ENCODE measurements at regions not wholly inside any gene's neighbourhood (a gene's known extent, or its start where the extent isn't known, plus 50 kb on each side); places are given as distances from the start of the nearest gene placed in this dataset.

DNA sequence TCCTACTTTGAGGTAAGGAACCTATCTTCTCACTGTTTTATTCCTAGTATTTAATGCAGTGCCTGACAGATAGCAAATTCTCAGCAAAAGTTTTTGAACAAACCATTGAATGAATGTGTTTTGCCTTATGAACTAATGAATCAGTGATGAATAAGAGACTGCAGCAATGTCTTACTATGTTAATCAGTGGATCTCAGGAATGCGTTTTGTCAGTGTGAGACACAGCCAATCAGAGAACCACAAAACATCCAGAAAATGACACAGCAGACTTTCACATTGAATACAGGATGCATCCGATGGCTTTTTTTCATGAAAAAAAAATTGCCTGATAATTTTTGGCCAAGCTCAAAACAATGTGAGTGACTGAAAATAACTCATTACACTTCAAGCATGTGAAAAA is 270.5 kb downstream of the BMP2 start:
- Histone ChIP-seq H3K27ac (ENCODE audit: control insufficient read depth, insufficient read depth, low read length) (no peak overlapping the region), H3K36me3 (ENCODE audit: control insufficient read depth in 2 of 2, extremely low read depth in 1 of 2, insufficient read depth in 2 of 2, low read length in 2 of 2) (no peaks in the 10 kb centered on the region), H4K20me1 (ENCODE audit: control insufficient read depth, extremely low read depth, insufficient read depth, low read length) (no peaks in the 10 kb centered on the region), H3K9me3 (ENCODE audit: control insufficient read depth, low read depth, low read length) (no peaks in the 10 kb centered on the region), H3K79me2 (ENCODE audit: control insufficient read depth, insufficient read depth, low read length) (no peaks in the 10 kb centered on the region), H3K4me3 (ENCODE audit: control insufficient read depth in 2 of 3, extremely low read depth in 1 of 3, insufficient read depth in 2 of 3, low read depth in 1 of 3, low read length in 3 of 3) (no peak overlapping the region), H3K4me1 (ENCODE audit: control insufficient read depth, extremely low read depth, insufficient read depth, low read length) (no peaks in the 10 kb centered on the region), H2AFZ (ENCODE audit: control insufficient read depth, low read length) (no peak overlapping the region), H3K9me1 (ENCODE audit: control insufficient read depth, extremely low read depth, insufficient read depth, low read length) (no peaks in the 10 kb centered on the region), H3K4me2 (ENCODE audit: control insufficient read depth, extremely low read depth, insufficient read depth, low read depth, low read length) (no peak overlapping the region), H3K27me3 (ENCODE audit: control insufficient read depth, extremely low read depth, insufficient read depth, low read length) (no peaks in the 10 kb centered on the region), H3K9ac (ENCODE audit: control insufficient read depth, extremely low read depth, insufficient read depth, low read length) (no peak overlapping the region)
- dilution Hi-C loops (cut with MboI; ENCODE audit: extremely low pct_ligation_motif_present, low sequenced_read_pairs) = no loop called here
- peak; percentile 17 for DNase-seq (ENCODE audit: low read depth, low spot score)
- TF ChIP-seq, protein P1, sequence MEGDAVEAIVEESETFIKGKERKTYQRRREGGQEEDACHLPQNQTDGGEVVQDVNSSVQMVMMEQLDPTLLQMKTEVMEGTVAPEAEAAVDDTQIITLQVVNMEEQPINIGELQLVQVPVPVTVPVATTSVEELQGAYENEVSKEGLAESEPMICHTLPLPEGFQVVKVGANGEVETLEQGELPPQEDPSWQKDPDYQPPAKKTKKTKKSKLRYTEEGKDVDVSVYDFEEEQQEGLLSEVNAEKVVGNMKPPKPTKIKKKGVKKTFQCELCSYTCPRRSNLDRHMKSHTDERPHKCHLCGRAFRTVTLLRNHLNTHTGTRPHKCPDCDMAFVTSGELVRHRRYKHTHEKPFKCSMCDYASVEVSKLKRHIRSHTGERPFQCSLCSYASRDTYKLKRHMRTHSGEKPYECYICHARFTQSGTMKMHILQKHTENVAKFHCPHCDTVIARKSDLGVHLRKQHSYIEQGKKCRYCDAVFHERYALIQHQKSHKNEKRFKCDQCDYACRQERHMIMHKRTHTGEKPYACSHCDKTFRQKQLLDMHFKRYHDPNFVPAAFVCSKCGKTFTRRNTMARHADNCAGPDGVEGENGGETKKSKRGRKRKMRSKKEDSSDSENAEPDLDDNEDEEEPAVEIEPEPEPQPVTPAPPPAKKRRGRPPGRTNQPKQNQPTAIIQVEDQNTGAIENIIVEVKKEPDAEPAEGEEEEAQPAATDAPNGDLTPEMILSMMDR (optimal IDR thresholded peaks at IDR 0.05 in 1 of 3, IDR thresholded peaks at IDR 0.05 in 1 of 3, conservative IDR thresholded peaks at IDR 0.05 in 1 of 3; ENCODE audit: extremely low read depth in 1 of 3, insufficient read depth in 2 of 3, low read length in 3 of 3) = no peak
- TF ChIP-seq EZH2 (IDR thresholded peaks at IDR 0.05; ENCODE audit: low read length) = no peak
- FAIRE-seq = no peak

DNA sequence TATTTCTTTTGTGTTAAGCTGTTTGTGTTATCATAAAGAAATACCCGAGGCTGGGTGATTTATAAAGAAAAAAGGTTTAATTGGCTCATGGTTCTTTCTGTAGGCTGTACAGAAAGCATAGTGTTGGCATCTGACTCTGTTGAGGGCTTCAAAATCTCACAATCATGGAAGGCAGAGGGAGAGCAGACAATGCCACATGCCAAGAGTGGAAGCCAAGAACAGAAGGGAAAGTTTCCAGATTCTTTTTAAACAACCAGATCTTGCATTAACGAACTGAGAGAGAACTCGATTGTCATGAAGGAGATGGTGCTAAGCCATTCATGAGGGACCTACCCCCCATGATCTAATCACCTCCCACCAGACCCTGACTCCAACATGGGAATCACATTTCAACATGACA is 290.1 kb downstream of the BMP2 start:
- no peak for FAIRE-seq
- H3K36me3 ChIP-seq (ENCODE audit: control insufficient read depth in 2 of 2, extremely low read depth in 1 of 2, insufficient read depth in 2 of 2, low read length in 2 of 2) = no peaks in the 10 kb centered on the region

More for the DNA sequence above, 290.1 kb downstream of the BMP2 start:
- H3K4me2 ChIP-seq (ENCODE audit: control insufficient read depth, extremely low read depth, insufficient read depth, low read depth, low read length) = no peak overlapping the region
- no peak overlapping the region for H3K9ac ChIP-seq (ENCODE audit: control insufficient read depth, extremely low read depth, insufficient read depth, low read length)
- H3K9me3 ChIP-seq (ENCODE audit: control insufficient read depth, low read depth, low read length) = no peaks in the 10 kb centered on the region
- H3K9me1 ChIP-seq (ENCODE audit: control insufficient read depth, extremely low read depth, insufficient read depth, low read length) = no peaks in the 10 kb centered on the region
- H2AFZ ChIP-seq (ENCODE audit: control insufficient read depth, low read length) = no peak overlapping the region
- no peaks in the 10 kb centered on the region for H3K27me3 ChIP-seq (ENCODE audit: control insufficient read depth, extremely low read depth, insufficient read depth, low read length)
- no peak overlapping the region for H3K4me3 ChIP-seq (ENCODE audit: control insufficient read depth in 2 of 3, extremely low read depth in 1 of 3, insufficient read depth in 2 of 3, low read depth in 1 of 3, low read length in 3 of 3)
- DNase-seq (ENCODE audit: low read depth, low spot score) = no peak
- H4K20me1 ChIP-seq (ENCODE audit: control insufficient read depth, extremely low read depth, insufficient read depth, low read length) = no peaks in the 10 kb centered on the region
- dilution Hi-C loops (cut with MboI; ENCODE audit: extremely low pct_ligation_motif_present, low sequenced_read_pairs) = no loop called here
- H3K27ac ChIP-seq (ENCODE audit: control insufficient read depth, insufficient read depth, low read length) = no peak overlapping the region
- H3K79me2 ChIP-seq (ENCODE audit: control insufficient read depth, insufficient read depth, low read length) = no peaks in the 10 kb centered on the region
- no peak for TF ChIP-seq EZH2 (IDR thresholded peaks at IDR 0.05; ENCODE audit: low read length)
- TF ChIP-seq, protein P1 (optimal IDR thresholded peaks at IDR 0.05 in 1 of 3, IDR thresholded peaks at IDR 0.05 in 1 of 3, conservative IDR thresholded peaks at IDR 0.05 in 1 of 3; ENCODE audit: extremely low read depth in 1 of 3, insufficient read depth in 2 of 3, low read length in 3 of 3) = no peak
- no peaks in the 10 kb centered on the region for H3K4me1 ChIP-seq (ENCODE audit: control insufficient read depth, extremely low read depth, insufficient read depth, low read length)

All from keratinocyte (primary cell).